DND-41 (cell line): ENCODE measurements at regions not wholly inside any gene's neighbourhood (a gene's known extent, or its start where the extent isn't known, plus 50 kb on each side); places are given as distances from the start of the nearest gene placed in this dataset.

Source experiments
- CTCF ChIP-seq: IDR thresholded peaks from 2 replicates; pipeline ENCODE4 v1.5.1; 2012; ENCODE audit warnings: borderline replicate concordance, low read length, moderate library complexity, mild to moderate bottlenecking; ENCODE audit not compliant: poor library complexity, severe bottlenecking; ENCODE audit errors: extremely low read depth
- EZH2 ChIP-seq: IDR thresholded peaks from 3 replicates; pipeline ENCODE4 v1.6.1; 2012; ENCODE audit warnings: borderline replicate concordance, low read depth, mild to moderate bottlenecking, moderate library complexity, low read length, inconsistent platforms; ENCODE audit not compliant: severe bottlenecking

- no peak for TF ChIP-seq CTCF
- no peak for TF ChIP-seq EZH2
Observed at GRCh38 chr21:32140604-32141317, 138.1 kb downstream of the MIS18A start.
